Adipose tissue (tissue), 3 donors: ENCODE measurements at regions not wholly inside any gene's neighbourhood (a gene's known extent, or its start where the extent isn't known, plus 50 kb on each side); places are given as distances from the start of the nearest gene placed in this dataset.

Experiments used
- H3K27ac ChIP-seq: one replicate; pipeline ENCODE4 v1.5.1; 2013; ENCODE audit warnings: low read depth, low read length
- WGBS, 3 donors: extraction: QIAGEN DNeasy Blood & Tissue Kit; methylation state at CpG; one replicate each; pipeline ENCODE4 v1.1.7; 2013; 5-methylcytosine and 5-hydroxymethylcytosine counted together
- donor health status: healthy with polysubstance abuse.
- donor health status: Bipolar disorder and iron deficiency.
- donor health status: healthy.

DNA sequence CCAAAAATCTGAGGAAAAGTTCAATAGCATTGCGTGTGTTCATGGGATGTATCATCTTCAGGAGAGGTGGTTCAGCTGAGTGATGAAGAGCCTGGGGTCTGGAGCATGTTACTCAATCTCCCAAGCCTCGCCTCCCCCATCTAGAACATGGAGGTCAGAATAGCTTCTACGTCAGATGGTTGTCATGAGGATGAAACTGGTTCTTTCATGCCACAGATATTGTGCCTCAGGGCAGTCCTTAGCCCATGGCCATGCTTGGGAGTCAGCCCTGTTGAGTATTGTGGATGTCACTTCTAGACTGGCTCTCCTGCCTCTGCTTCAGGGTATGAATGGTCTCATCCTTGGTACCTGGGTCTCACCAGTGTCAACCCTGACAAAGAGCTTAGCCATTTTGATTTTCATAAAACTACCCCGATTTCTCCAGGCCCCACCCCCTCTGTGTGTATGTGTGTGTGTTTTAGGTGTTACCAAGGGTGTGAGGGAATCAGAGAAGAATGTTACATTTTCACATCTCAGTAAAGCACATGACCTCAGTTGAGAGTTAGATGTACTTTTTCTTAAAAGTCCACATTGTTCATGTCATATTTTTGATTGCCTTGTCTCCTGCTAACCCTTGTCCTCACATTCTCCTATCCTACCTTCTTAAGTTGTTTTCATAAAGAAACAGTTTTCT lies 97.8 kb upstream of the CD180 start:
- H3K27ac ChIP-seq = no peak overlapping the region
- WGBS, 3 donors = 91 to 95% (median 91%) methylated on average over 4 of the region's 4 CpGs

- H3K27ac ChIP-seq = no peak overlapping the region
These were observed 96.6 kb upstream of the CD180 start for GRCh38 chr5:67293226-67293625.

DNA sequence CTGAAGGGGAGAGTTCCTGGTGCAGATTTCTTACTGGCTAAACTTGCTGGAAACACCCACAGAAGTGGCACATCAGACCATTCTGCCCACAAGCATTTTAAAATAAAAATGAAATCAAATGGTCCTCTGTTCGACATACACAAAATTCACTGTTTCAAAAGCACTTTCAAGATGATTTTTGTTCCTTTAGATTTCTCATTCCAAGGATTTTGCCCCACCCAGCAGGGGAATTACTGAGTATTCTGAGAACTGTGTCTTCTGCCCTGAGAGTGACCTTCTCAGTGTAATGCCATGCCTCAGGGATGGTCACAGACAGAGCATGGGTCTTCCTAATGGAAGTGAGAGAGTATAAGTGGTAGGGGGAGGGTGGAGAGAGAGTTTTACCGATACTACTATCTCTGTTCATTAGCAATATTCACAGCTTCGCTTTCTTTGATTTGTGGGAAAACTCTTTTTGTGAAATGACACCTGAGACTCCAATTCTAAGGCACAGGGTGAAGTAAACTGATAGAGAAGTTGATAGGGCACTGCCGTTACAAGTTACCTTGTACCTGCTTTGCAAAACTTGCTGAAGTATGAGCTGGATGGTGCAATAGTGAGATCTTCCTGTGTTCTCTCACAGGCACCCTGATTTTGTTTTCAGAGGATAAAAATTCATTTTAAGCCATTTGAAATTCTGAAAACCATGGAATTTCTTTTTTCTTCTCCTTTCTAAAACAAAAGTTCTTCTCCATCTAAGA lies 95.8 kb upstream of the CD180 start:
- 77 to 90% (median 86%) methylated on average over 4 of the region's 4 CpGs for WGBS, 3 donors
- H3K27ac ChIP-seq = no peak overlapping the region

DNA sequence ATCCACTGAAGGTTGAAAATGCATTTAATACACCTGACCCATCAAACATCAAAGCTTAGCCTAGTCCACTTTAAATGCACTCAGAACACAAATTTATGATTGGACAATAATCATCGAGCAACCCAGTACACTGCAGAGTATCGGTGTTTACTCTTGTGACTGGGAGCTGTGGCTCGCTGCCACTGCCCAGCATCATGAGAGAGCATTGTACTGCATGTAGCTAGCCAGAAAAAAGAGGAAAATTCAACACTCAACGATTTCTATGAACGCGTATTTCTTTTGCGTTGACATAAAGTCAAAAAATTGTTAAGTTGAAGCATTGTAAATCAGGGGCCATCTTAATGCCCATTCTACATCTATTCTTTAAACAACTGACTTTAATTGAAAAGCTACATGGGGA lies 95.1 kb upstream of the CD180 start:
- H3K27ac ChIP-seq = no peak overlapping the region
- WGBS, 3 donors = 92 to 93% (median 92%) methylated on average over 7 of the region's 7 CpGs

GRCh38 chr5:67291066-67291465 lies 94.5 kb upstream of the CD180 start:
- H3K27ac ChIP-seq = no peak overlapping the region
- WGBS, 3 donors = 76 to 86% (median 81%) methylated on average over 4 of the region's 4 CpGs

DNA sequence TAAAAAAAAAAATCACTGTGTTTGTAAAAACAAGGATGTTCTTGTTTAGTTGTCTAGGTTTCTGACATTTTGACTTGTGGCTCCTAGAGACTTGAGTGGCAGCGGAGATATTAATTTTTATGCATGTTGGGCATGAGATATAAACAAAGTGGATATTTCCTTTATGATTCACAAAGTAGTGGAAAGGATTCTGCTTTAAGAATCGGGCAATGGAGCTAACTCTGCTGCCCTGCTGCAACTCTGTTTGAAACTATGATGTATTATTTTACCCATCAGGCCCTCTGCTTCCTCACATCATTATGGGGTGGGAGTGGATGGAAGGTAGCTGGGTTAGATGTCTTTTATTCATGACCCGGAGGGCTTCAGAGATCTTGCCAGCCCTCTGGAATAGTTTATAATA lies 94.1 kb upstream of the CD180 start:
- 82 to 86% (median 83%) methylated on average over 3 of the region's 3 CpGs for WGBS, 3 donors
- no peak overlapping the region for H3K27ac ChIP-seq

DNA sequence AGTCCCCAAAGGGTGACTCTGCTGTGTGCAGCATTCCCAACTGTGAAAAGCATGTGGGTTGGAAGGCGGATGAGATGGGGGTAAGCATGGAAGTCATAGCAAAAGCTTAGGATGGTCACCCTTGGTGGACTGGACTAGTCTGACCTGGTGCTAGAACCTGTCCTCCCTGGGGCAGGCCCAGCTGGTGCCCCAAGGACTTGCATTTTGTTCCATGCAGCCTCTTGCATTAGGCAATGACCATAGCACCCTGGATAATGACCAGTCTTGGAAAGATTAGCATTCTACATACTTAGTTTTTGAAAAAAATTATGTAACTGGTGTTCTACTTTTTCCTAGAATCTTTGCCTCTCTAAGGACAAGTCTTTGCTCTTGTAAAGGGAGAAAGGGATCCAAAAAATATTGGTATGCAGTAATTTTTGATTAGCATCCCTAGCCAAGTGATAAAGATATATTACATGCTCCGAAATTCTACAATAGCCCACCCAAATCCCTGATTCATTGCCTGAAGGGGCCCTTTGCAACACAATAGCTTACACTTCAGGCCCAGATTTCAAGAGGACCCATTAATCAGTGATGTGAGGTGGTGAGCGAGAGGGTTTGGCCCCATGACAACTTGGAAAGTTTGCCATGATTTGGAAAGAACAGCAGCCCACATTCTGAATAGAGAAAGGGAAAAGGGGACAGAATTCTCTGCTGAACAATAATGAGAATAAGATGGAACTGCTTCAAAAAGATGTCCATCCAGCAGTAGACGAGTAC lies 93.3 kb upstream of the CD180 start:
- H3K27ac ChIP-seq = no peak overlapping the region
- 68 to 85% (median 74%) methylated on average over 4 of the region's 4 CpGs for WGBS, 3 donors

DNA sequence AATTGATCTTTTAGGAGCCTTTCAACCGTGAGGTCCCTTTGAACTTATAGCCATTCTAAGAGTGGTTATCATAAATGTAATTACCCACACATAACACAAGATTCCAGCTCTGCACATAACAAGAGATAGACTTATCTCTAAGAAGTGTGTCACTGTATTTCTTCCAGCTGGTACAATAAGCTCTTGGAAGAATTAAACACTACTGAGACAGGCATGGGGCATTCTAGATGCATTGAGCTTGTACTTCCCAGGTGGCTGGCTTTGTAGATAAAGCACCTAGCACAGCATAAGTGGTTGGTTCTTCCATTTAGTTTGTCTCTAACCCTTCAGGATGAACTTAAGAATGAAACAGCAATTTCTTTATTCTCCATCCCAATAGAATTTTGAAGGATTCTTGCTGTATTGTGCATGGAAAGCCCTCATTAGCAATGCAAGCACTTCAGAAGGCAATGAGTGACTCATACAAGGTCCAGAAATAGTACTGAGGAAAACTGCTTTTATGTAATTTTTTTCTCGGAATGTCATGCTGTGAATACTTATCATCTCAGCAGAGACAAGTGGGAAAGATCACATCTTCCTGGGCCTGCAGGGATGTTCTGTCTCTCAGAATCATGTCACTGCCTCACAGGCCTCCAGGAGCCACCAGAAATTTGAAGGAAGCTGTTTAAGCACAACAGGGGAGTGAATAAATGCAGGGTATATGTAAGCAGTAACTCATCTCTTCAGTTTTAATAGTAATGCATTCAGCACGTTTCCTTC lies 91.1 kb upstream of the CD180 start:
- H3K27ac ChIP-seq = no peak overlapping the region
- WGBS, 3 donors = 72 to 81% (median 78%) methylated on average over 3 of the region's 3 CpGs

DNA sequence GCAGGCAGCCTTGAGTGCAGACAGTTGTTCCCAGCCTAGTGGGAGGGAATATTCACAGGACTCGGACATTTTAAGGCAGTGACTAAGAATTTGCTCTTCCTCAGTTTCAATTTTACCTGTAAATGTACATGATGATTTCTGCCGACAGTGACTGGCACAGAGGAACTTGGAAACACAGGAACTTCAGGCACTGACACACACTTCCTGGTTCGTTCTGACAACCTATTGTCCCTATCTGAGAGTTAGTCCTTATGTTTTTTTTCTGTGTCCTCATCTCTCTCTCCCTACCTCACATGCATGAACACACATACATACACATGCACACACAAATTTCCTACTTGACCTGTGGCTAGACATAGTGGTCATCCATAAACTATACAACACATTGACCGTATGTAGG lies 89.4 kb upstream of the CD180 start:
- H3K27ac ChIP-seq = no peak overlapping the region
- 58 to 89% (median 59%) methylated on average over 4 of the region's 4 CpGs for WGBS, 3 donors

- H3K27ac ChIP-seq = no peak overlapping the region
- 44 to 80% (median 75%) methylated on average over 4 of the region's 4 CpGs for WGBS, 3 donors
These were observed 87.4 kb upstream of the CD180 start for GRCh38 chr5:67283988-67284487.

- WGBS, 3 donors = 90 to 94% (median 92%) methylated on average over 7 of the region's 7 CpGs
- no peak overlapping the region for H3K27ac ChIP-seq
These were observed 86.8 kb upstream of the CD180 start for GRCh38 chr5:67283275-67283987.

DNA sequence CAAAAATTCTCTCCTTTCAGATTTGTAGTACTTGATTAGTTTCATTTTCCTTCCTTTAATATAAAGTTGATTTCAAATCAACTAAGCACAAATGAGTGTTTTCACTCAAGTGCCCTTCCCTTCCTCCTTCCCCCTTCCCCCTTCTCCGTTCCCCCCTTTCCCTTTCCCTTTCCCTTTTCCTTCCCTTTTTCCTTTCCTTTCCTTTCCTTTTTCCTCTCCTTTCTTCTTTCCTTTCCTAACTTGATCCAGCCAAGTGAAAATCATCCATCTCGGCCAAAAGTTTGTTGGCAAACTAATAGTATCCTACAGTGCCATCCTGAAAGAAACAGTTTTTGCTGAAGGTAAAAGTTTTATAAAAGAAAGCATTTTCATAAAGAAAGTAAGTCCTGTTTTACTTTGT lies 85.3 kb upstream of the CD180 start:
- no peak overlapping the region for H3K27ac ChIP-seq
- 67 to 76% (median 74%) methylated on average over 2 of the region's 2 CpGs for WGBS, 3 donors

DNA sequence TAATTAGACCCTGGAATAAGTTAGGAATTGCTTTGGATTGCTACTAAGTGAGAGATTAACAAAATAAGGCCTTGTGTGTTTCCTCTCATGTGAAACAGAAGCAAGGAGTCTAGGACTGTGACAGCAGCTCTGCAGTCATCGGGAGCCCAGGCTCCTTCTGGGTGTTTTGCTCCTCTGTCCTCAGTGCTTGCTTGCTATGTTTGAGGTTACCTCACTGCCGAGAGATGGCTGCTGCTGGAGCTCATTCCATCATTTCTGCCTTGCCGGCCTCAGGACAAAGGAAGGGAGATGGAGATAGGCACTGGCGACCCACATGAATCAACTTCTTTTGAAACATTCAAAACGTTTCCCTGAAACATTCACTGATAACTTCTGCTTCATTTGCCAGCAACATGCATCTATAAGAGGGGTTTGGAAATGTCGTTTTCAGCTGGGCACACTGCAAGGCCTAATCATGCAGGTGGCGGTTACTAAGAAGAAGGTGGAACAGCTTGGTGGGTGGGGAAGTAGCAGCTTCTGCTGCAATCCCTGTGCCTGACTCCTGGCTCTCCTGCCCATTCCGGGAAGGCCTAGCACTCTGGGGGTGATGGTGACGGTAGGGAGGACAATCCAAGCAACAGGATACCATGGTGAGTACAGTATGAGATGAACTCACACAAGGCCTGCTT lies 77.2 kb upstream of the CD180 start:
- H3K27ac ChIP-seq = no peak overlapping the region
- WGBS, 3 donors = 88 to 93% (median 91%) methylated on average over 9 of the region's 9 CpGs

GRCh38 chr5:67272453-67273130 lies 76.0 kb upstream of the CD180 start:
- 67 to 72% (median 69%) methylated on average over 7 of the region's 7 CpGs for WGBS, 3 donors

DNA sequence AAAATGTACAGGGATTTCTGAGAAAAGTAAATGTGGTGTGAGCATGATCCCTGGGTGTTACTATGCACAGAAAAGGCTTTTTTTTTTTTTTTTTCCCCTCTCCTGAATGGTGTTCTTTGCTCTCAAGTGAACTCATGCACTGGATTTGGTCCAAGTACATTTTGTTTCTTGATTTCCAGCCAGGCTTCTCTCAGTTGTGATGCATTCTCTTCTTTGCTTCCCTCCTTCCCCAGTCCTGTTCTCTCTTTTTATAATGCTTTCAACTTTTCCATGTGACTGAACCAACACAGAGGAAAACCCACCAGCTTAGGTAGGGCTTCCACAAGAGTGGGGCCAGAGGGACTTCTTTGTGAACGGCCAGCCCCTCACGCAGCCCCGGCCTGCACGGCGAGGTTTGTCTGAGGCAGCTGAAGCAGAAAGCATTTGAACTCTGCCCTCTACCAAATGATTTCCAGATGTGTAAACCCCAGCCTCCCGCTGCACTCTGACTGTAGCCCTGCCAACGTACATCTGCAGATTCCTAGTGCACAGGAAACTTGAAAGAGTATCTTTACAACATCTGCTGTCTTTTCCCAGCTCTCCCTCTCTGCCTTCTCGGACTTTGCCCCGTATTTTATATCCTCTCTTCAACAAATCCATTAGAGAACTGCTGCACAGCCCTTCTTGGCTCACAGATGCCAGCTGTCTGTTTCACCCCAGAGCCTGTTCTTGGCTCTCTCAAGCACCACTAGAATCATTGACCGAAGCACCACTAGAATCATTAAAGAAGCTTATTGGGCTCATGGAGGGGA lies 71.8 kb upstream of the CD180 start:
- peak overlapping the region; percentile 63 for H3K27ac ChIP-seq
- WGBS, 3 donors = 11 to 46% (median 34%) methylated on average over 10 of the region's 10 CpGs

More at GRCh38 chr5:67272453-67273130, 76.0 kb upstream of the CD180 start:
- H3K27ac ChIP-seq = no peak overlapping the region

DNA sequence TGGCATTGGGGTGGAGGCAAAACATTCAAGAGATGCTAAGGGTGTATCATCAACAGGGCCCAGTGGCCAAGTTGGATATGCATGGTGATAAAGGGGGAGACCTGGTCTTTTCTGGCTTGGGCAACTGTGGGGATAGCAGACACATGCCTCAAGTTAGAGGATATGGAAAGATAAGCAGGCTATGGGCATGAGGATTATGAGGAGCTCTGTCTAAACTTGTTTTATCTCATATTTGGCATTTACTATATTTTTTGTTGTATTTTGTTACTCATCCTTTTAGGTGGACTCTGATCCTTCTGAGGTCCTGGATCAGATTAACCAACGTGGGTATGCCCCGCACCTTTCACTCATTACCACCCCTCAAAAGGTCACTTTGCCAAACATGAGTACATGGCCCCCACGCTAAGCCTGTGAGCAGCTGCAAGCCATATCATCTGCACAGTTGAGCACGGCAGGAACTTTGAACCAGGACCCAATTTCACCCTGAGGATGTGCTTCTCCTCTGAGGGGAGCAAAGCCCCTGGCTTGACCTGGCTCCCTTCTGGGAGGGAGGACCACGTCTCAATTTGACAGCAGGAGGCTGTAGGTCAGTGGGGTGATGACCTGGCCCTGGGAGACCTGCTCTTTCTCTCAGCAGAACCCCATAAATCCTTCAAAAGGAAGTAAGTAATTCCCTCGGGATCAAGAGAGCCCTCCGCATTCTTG lies 71.1 kb upstream of the CD180 start:
- H3K27ac ChIP-seq = peak overlapping the region; percentile 63
- WGBS, 3 donors = 43 to 48% (median 47%) methylated on average over 7 of the region's 7 CpGs
